GM18507 (cell line): ENCODE measurements at regions not wholly inside any gene's neighbourhood (a gene's known extent, or its start where the extent isn't known, plus 50 kb on each side); places are given as distances from the start of the nearest gene placed in this dataset.

Experiments used
- DNase-seq: peaks from one replicate; pipeline ENCODE4 v3.0.0; 2011; ENCODE audit warnings: low read depth; ENCODE audit not compliant: insufficient read length; ENCODE audit errors: extremely low spot score
- FAIRE-seq: peaks from 2 replicates; lab custom pipeline; 2011; peaks lifted over from hg19 to GRCh38; lab: Jason Lieb, UNC

DNA sequence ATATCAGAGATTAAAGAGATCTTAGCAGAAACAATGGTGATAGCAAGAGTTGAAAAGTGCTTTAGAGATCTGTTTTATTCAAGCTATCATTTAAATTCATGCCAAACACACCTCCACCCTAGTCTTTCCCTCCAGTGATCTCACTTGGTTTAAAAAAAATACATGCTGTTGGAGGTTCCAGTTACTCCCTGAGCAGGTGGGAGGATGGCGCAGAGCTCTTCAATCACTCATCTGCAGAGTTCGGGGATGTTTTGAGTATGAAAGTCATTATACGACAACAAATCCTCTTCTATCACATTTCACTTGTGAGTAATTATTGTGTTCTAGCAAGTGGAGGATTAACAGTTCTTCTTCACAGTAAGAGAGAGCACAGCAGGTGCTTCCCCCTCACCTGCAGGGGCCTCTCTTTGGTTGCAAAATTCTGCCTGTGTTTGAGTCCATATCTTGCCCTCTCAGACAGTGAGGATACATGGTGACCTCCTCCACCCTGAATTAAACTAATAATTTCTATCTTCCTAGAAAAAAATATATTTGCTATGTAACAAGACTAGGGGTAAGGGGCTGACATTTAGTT, 376.7 kb downstream of the LIG4 start:
- no peak for DNase-seq
- FAIRE-seq: no peak

- DNase-seq (no peak), FAIRE-seq (no peak)
These were observed 378.7 kb downstream of the LIG4 start for GRCh38 chr13:107836685-107837084.

- no peak for FAIRE-seq
- DNase-seq: no peak
These were observed 379.9 kb downstream of the LIG4 start for GRCh38 chr13:107835339-107836018.

GRCh38 chr13:107834717-107835116, 380.6 kb downstream of the LIG4 start:
- DNase-seq (no peak), FAIRE-seq (no peak)

GRCh38 chr13:107834281-107834680, 381.1 kb downstream of the LIG4 start:
- FAIRE-seq: no peak

GRCh38 chr13:107832500-107833100, 382.7 kb downstream of the LIG4 start:
- FAIRE-seq (no peak), DNase-seq (no peak)

More at GRCh38 chr13:107834281-107834680, 381.1 kb downstream of the LIG4 start:
- no peak for DNase-seq

- DNase-seq (no peak), FAIRE-seq (no peak)
These were observed 384.5 kb downstream of the LIG4 start for GRCh38 chr13:107830804-107831203.

GRCh38 chr13:107827840-107828549, 387.3 kb downstream of the LIG4 start:
- DNase-seq (no peak), FAIRE-seq (no peak)

- DNase-seq (no peak), FAIRE-seq (no peak)
These were observed 390.7 kb downstream of the LIG4 start for GRCh38 chr13:107824635-107825034.

GRCh38 chr13:107822006-107822405, 393.3 kb downstream of the LIG4 start:
- no peak for FAIRE-seq
- DNase-seq: no peak

DNA sequence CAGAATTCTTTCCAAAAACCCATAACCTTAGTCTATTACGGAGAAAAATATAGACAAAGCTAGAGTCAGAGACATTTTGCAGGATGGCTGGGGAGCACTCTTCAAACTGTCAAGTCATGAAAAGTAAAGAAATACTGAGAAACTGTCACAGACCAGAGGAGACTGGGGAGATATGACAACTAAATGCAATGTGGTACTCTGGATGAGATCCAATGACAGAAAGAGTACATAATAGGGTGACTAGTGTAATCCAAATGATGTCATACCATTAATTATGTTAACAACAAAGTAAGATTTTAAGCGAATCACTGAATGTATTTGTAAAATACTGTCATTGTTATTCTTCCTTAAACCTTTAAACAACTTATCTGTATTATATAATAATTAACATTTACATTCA, 393.8 kb downstream of the LIG4 start:
- DNase-seq: no peak
- no peak for FAIRE-seq

DNA sequence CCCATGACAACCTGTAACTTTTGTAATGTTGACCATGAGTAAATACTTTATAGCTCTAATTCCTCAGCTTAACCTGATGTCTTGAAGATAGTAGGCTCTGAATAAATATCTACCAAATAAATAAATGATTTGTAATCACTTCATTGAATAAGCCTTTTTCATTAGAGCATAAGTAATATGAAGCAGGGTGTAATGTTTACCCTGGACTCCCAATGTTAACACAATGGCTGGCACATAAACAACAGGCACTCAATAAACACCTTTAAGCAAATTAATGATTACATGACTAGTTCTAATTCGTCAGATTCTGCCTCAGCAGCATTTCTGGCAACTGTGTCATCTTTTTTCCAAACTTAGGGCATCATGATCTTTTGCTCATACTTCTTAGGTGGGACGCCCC, 396.3 kb downstream of the LIG4 start:
- DNase-seq (no peak), FAIRE-seq (no peak)

- no peak for DNase-seq
- FAIRE-seq: no peak
These were observed 397.6 kb downstream of the LIG4 start for GRCh38 chr13:107817647-107818287.

- no peak for FAIRE-seq
These were observed 403.3 kb downstream of the LIG4 start for GRCh38 chr13:107812014-107812412.

GRCh38 chr13:107811233-107812013, 403.9 kb downstream of the LIG4 start:
- no peak for DNase-seq
- no peak for FAIRE-seq

More at GRCh38 chr13:107812014-107812412, 403.3 kb downstream of the LIG4 start:
- DNase-seq: no peak

GRCh38 chr13:107809125-107809524, 406.2 kb downstream of the LIG4 start:
- DNase-seq (no peak), FAIRE-seq (no peak)

- DNase-seq: no peak
- no peak for FAIRE-seq
These were observed 406.9 kb downstream of the LIG4 start for GRCh38 chr13:107808389-107808788.

- no peak for FAIRE-seq
- DNase-seq: no peak
These were observed 407.8 kb downstream of the LIG4 start for GRCh38 chr13:107807306-107808073.

- no peak for DNase-seq
- FAIRE-seq: no peak
These were observed 408.6 kb downstream of the LIG4 start for GRCh38 chr13:107806726-107807125.
